VCaP (cell line): ENCODE measurements at regions not wholly inside any gene's neighbourhood (a gene's known extent, or its start where the extent isn't known, plus 50 kb on each side); places are given as distances from the start of the nearest gene placed in this dataset.

Experiments used
- H3K27ac ChIP-seq: fragments of 450-650 bp; 2 replicates; pipeline ENCODE4 v1.5.1; 2017
- TF ChIP-seq, protein P1 (sequence below): fragments of 450-650 bp; conservative IDR thresholded peaks from 2 replicates; pipeline ENCODE4 v1.5.1; 2017; ENCODE audit warnings: mild to moderate bottlenecking, moderate library complexity

DNA sequence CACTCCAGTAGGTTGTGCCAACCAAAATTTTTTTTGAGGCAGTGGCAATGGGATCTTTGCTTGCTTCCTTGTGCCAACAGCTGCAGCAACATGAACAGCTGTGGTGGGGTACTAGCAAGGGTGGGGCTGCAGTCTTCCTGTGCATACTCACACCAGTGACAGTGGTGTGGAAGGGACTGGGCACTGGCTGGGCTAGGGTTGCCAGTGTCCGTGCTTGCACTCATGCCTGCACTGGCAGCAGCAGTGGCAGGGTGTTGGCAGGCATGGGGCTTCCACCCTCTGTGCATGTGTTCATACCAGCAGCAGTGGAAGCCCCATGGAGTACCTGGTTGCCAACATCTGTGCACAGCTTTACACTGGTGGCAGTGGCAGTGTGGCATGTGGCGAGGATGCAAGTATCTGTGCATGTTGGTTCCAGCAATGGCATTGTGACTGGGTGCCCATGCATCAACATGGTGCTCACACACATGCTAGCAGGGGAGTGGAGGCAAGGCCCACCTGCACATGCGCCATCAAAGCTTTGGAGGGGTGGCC lies 1312.6 kb downstream of the PCDH18 start:
- TF ChIP-seq, protein P1, sequence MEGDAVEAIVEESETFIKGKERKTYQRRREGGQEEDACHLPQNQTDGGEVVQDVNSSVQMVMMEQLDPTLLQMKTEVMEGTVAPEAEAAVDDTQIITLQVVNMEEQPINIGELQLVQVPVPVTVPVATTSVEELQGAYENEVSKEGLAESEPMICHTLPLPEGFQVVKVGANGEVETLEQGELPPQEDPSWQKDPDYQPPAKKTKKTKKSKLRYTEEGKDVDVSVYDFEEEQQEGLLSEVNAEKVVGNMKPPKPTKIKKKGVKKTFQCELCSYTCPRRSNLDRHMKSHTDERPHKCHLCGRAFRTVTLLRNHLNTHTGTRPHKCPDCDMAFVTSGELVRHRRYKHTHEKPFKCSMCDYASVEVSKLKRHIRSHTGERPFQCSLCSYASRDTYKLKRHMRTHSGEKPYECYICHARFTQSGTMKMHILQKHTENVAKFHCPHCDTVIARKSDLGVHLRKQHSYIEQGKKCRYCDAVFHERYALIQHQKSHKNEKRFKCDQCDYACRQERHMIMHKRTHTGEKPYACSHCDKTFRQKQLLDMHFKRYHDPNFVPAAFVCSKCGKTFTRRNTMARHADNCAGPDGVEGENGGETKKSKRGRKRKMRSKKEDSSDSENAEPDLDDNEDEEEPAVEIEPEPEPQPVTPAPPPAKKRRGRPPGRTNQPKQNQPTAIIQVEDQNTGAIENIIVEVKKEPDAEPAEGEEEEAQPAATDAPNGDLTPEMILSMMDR, result no peak
- no peak overlapping the region for H3K27ac ChIP-seq

DNA sequence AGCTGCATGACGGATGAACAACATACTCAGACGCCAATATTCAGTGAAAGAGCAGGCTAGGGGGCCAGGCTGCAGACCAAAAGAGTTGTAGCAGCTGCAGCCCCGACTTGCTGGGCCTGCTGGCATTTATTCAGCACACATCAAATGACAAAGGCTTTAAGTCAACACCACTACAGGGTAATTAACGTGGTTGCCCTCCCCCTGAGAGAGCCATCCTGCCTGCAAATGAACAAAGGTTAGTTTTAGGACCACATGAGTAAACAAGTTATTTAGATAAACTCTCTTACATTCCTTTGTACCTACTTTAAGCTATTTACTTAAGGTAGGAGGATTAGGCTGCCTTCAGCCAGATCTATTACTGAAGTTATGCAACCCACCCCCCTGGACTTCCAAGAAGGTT lies 1329.1 kb downstream of the PCDH18 start:
- H3K27ac ChIP-seq, result no peak overlapping the region
- TF ChIP-seq, protein P1, result no peak

DNA sequence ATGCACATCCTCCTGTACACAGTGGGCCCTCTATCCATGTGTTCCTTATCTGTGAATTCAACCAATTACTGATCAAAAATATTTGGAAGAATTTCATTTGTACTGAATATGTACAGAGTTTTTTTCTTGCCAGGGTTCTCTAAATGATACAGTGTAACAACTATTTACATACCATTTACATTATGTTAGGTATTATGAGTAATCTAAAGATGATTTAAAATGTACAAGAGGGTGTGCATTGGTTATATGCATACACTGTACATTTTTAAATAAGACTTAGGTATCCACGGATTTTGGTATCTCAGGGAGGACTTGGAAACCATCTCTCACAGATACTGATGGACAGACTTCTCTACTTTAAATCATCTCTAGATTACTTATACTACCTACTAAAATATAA lies 1333.9 kb downstream of the PCDH18 start:
- TF ChIP-seq, protein P1, result no peak

DNA sequence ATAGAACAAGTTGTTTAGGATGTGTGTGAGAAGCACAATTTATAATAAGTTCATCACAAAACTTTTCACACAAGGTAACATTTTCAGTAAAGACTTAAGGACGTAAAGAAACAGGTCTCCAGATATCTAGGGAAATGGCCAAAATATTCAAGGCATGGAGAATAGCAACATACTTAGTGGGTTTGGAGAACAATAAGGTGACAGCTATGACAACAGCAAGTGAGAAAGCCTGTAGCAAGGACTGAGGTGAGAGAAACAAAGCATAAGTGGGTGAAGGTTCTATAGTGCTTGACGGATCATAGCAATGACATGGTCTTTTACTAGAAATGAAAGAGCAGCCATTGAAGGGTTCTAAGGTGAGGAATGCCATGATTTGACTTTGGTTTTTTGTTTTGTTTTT lies 1337.3 kb downstream of the PCDH18 start:
- TF ChIP-seq, protein P1, result no peak
- H3K27ac ChIP-seq, result no peak overlapping the region

More for the DNA sequence above, 1333.9 kb downstream of the PCDH18 start:
- no peak overlapping the region for H3K27ac ChIP-seq

DNA sequence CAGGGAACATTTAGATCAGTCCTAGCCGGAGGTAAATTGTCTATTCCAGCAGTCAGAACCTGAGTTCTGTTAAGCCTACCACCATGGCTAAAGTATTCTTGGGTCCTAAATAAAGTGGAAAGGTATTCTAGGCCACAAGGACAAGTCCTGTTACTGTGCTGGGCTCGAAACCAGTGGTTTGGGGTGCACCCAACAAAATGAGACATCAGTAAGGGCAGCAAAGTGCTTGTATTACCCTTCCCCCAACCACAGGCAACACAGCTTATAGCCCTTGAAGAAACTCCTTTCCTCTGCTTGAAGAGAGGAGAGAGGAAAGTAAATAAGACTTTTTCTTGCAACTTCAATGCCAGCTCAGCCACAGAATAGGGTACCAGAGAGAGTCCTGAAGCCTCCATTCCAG lies 1345.6 kb downstream of the PCDH18 start:
- no peak overlapping the region for H3K27ac ChIP-seq
- TF ChIP-seq, protein P1, result no peak

DNA sequence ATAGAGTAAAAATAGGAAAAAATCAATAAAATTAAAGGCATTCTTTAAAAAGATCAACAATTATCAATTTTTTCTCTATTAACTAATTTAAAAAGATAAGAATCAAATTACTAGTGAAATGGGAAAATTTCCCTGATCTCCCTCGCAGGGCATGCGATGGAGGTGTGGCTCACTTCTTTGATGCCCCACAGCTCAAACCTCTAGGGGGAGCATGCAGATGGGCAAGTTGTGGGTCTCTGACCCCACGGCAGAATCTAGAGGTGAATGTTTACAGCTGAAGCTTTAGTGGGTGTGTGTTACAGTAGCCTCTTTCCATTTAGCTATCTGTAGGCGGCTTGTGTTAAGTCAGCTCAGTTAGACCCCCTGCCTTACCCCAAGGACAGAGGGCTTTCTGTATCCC lies 1348.8 kb downstream of the PCDH18 start:
- H3K27ac ChIP-seq, result no peak overlapping the region
- TF ChIP-seq, protein P1, result no peak

DNA sequence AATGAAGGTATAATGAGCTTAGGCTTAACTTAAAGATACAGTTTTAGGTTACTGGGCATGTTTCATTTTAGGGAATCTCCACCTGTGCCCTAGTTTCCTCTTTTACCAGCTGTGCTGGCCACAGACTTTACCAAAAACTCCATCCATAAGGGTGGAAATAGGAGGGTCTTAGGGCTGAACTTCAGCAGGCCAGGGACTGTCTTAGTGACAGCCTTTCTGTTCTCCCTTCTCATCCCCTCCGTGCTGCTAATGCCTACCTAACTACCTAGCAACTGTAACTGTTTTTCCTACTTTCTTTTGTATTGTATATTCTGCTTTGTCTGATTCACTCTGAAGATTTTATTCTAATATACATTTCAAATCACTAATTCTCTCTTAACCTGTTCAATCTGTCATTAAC lies 1375.3 kb downstream of the PCDH18 start:
- TF ChIP-seq, protein P1, result no peak

More for the DNA sequence above, 1375.3 kb downstream of the PCDH18 start:
- H3K27ac ChIP-seq, result no peak overlapping the region
